HCEC 1CT (cell line): ENCODE measurements at regions not wholly inside any gene's neighbourhood (a gene's known extent, or its start where the extent isn't known, plus 50 kb on each side); places are given as distances from the start of the nearest gene placed in this dataset.
"Not testable (repeated sequence)": the region's sequence is repeated elsewhere in the genome, so short reads cannot be mapped to it uniquely, and the experiment has no call there.

Experiments used
- DNase-seq: peaks from one replicate; pipeline ENCODE4 v3.0.0-alpha.2; 2017

DNA sequence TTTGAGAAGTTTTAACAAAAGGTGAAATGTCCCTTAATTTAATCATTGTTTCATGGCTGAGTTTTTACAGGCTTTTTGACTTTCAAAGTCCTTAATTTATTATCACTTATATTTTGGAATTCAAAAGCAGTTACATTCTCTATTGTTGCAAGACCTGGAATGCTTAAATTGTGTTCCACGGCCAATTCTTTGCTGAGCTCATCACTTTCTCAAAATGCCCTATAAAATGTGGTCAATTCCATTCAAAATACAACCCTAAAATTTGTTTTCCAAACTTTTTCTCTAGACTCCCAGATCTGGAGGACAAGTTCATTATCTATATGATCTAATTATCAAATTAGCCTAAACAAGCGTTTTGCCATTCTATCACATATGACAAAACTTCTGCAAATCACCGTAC is 1051.2 kb downstream of the TDRD15 start:
- no peak for DNase-seq

DNA sequence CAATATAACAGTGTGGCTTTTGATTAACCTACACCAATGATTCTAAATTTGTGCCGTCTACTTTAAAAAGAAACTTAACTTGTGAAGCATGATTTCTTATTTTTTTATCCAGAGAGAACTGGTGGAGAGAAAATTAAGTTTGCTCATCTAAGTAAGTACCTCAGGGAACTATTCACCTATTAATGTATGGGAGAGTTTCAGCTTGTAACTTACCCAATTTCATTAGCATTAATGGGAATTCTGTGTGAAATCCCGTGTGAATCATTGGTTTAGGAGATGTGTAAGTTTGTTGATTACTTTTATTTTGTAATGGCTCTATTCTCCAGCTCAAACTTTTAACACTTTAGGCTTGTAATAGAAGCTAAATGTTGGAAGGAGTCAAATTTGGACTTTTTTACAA is 1061.5 kb downstream of the TDRD15 start:
- no peak for DNase-seq

- DNase-seq = not testable (repeated sequence)
These were observed 1062.6 kb downstream of the TDRD15 start for GRCh38 chr2:22186261-22186828.

GRCh38 chr2:22189893-22190480 is 1066.2 kb downstream of the TDRD15 start:
- DNase-seq = no peak

GRCh38 chr2:22194218-22194617 is 1070.5 kb downstream of the TDRD15 start:
- DNase-seq = no peak

DNA sequence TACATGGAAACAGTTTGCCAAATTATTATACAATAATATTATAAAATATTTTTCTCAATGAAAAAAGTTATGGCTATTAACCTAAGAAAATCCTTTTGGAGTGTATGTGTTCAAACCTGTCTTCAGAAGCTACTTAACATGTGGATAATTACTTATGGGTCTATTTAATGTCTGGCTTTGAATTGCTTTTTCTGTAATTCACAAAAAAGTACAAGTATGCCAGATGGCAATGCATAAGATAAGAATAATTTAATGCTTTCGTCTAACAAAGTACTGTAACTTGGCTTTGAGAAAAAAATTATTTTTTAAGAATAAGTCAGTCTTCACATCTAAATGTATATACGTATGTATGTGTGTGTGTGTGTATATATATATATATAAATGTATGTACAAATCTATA is 1073.0 kb downstream of the TDRD15 start:
- DNase-seq = no peak

GRCh38 chr2:22198381-22199283 is 1074.9 kb downstream of the TDRD15 start:
- DNase-seq = no peak

- DNase-seq = no peak
These were observed 1076.2 kb downstream of the TDRD15 start for GRCh38 chr2:22199994-22200393.

- DNase-seq = no peak
These were observed 1085.8 kb downstream of the TDRD15 start for GRCh38 chr2:22209545-22209944.

GRCh38 chr2:22213237-22213636 is 1089.5 kb downstream of the TDRD15 start:
- DNase-seq = no peak

GRCh38 chr2:22215517-22215916 is 1091.7 kb downstream of the TDRD15 start:
- no peak for DNase-seq

DNA sequence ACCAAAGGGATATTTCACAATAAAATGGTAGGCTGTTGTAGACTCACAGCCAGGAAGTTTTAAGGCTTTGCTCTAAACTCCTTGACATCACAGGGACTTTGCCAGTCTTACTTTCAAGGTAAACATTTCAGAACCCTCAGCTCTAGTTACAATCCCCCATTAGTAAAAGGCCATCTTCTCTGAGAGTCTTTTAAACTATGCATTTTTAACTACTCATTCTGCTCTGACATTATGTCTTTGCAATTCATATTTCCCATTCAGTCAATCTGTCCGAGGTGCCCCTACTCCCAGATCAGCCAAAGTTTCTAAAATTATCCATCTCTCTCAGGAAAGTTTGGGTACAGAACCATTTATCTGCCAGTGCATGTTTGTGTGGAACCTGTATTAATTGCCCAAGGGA is 1094.1 kb downstream of the TDRD15 start:
- no peak for DNase-seq

DNA sequence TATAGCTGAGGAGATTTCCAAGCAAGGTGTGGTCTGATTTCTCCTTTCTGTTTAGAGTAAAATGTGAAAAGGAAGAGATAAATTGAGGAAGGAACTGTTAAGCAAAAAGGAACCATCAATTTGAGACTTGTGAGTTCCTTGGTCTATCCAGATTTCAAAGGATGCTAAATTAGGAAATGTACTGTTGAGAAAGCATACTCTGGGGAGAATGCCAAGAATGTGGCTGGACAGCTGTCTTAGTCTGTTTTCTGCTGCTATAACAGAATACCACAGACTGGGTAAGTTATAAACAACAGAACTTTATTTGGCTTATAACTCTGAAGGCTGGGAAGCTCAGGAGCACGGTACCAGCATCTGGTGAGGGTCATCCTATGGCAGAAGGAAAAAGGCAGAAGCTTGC is 1097.2 kb downstream of the TDRD15 start:
- DNase-seq = no peak

DNA sequence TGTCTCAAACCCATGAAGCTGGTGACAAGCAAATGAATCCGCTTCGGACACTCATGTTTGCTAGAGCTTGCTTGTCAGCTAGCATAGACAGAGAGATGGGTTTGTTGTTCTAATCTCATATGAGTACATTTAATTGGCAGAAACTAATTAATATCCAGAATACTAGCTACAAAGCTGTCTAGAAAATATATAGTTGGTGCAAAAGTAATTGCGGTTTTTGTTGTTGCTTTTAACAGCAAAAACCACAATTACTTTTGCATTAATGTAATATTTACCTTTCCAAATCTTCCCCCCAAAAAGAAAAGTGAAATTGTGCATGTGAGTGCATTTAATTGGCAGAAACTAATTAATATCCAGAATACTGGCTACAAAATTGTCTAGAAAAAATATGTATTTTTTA is 1115.2 kb downstream of the TDRD15 start:
- DNase-seq = no peak

GRCh38 chr2:22247466-22247865 is 1123.7 kb downstream of the TDRD15 start:
- no peak for DNase-seq

- no peak for DNase-seq
These were observed 1125.1 kb downstream of the TDRD15 start for GRCh38 chr2:22248851-22249250.

- DNase-seq = no peak
These were observed 1129.4 kb downstream of the TDRD15 start for GRCh38 chr2:22253171-22253570.

GRCh38 chr2:22261165-22261564 is 1123.8 kb upstream of the KLHL29 start:
- DNase-seq = no peak

GRCh38 chr2:22270341-22270740 is 1114.6 kb upstream of the KLHL29 start:
- DNase-seq = no peak

GRCh38 chr2:22273853-22274252 is 1111.1 kb upstream of the KLHL29 start:
- DNase-seq = no peak

GRCh38 chr2:22274661-22275060 is 1110.3 kb upstream of the KLHL29 start:
- DNase-seq = no peak

GRCh38 chr2:22276696-22277095 is 1108.3 kb upstream of the KLHL29 start:
- no peak for DNase-seq

GRCh38 chr2:22279541-22279940 is 1105.4 kb upstream of the KLHL29 start:
- DNase-seq = no peak

DNA sequence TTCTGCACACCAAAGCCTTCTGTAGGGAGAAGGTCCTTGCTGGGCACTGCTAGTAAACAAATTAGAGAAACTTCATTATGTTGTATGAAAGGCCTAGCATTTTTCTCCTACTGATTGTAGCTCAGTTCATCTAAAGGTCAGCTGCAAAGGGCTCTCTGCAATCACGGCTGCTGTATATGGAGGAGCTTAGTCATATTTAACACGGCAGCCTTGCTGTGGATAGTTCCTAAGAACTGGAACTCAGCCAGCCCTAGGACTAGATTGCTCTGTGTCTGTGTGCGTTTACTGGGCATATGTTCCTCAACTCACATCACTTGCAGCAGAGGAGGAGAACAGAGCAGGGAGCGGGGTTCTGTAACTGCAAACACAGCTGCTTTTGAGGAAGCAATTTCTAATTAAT is 1103.9 kb upstream of the KLHL29 start:
- no peak for DNase-seq
